Loucy (cell line): ENCODE measurements at regions not wholly inside any gene's neighbourhood (a gene's known extent, or its start where the extent isn't known, plus 50 kb on each side); places are given as distances from the start of the nearest gene placed in this dataset.

Experiments
- H2AFZ ChIP-seq: fragments of 200-600 bp; sonication (generic); 2 replicates; pipeline ENCODE4 v1.6.0; 2016; ENCODE audit warnings: antibody characterized with exemption, mild to moderate bottlenecking, low read length, moderate library complexity
- H3F3A ChIP-seq: fragments of 200-600 bp; 2 replicates; pipeline ENCODE4 v1.6.0; 2016; ENCODE audit warnings: antibody characterized with exemption, low read depth, mild to moderate bottlenecking
- H3K27me3 ChIP-seq: fragments of 200-600 bp; sonication (generic); 2 replicates; pipeline ENCODE4 v1.6.1; 2014; ENCODE audit warnings: low read length, mild to moderate bottlenecking; ENCODE audit not compliant: insufficient read depth, poor library complexity, severe bottlenecking
- H3K36me3 ChIP-seq: fragments of 200-600 bp; sonication (generic); 2 replicates; pipeline ENCODE4 v1.6.1; 2016; ENCODE audit warnings: low read length; ENCODE audit not compliant: insufficient read depth
- H3K4me1 ChIP-seq: fragments of 200-600 bp; sonication (generic); 2 replicates; pipeline ENCODE4 v1.5.1; 2014; ENCODE audit warnings: low read length, mild to moderate bottlenecking; ENCODE audit not compliant: insufficient read depth, poor library complexity, severe bottlenecking
- H3K4me2 ChIP-seq: fragments of 200-600 bp; sonication (generic); 2 replicates; pipeline ENCODE4 v1.6.0; 2014; ENCODE audit warnings: antibody characterized with exemption, low read length, low read depth, mild to moderate bottlenecking; ENCODE audit not compliant: poor library complexity, severe bottlenecking
- H3K4me3 ChIP-seq: fragments of 200-600 bp; sonication (generic); 2 replicates; pipeline ENCODE4 v1.5.1; 2014; ENCODE audit warnings: low read length, mild to moderate bottlenecking, mixed read lengths; ENCODE audit not compliant: poor library complexity, severe bottlenecking
- H3K79me2 ChIP-seq: fragments of 200-600 bp; sonication (generic); 2 replicates; pipeline ENCODE4 v1.6.1; 2014; ENCODE audit warnings: low read length; ENCODE audit not compliant: insufficient read depth
- H3K9ac ChIP-seq: fragments of 200-600 bp; sonication (generic); 2 replicates; pipeline ENCODE4 v1.6.0; 2014; ENCODE audit warnings: mild to moderate bottlenecking, low read depth, low read length, moderate library complexity; ENCODE audit not compliant: poor library complexity, severe bottlenecking
- H3K9me2 ChIP-seq: fragments of 200-600 bp; sonication (generic); replicated peaks from 2 replicates; pipeline ENCODE4 v1.6.1; 2016; ENCODE audit warnings: low read depth, low read length, mixed read lengths
- H3K9me3 ChIP-seq: fragments of 200-600 bp; sonication (generic); 2 replicates; pipeline ENCODE4 v1.6.1; 2014; ENCODE audit warnings: mild to moderate bottlenecking, antibody characterized with exemption, low read length, low read depth; ENCODE audit not compliant: insufficient read depth
- H4K20me1 ChIP-seq: fragments of 200-600 bp; sonication (generic); 2 replicates; pipeline ENCODE4 v1.6.0; 2014; ENCODE audit warnings: antibody characterized with exemption, low read length, mild to moderate bottlenecking; ENCODE audit not compliant: insufficient read depth, poor library complexity, severe bottlenecking
- EZH2phosphoT487 ChIP-seq: fragments of 200-600 bp; IDR thresholded peaks from 2 replicates; pipeline ENCODE4 v1.6.1; 2018; ENCODE audit warnings: antibody characterized with exemption, mild to moderate bottlenecking, moderate library complexity, borderline replicate concordance
- TF ChIP-seq, protein P1 (sequence below): fragments of 200-600 bp; sonication (generic); conservative IDR thresholded peaks from 2 replicates; pipeline ENCODE4 v1.5.1; 2014; ENCODE audit warnings: mild to moderate bottlenecking, antibody characterized with exemption, low read length

DNA sequence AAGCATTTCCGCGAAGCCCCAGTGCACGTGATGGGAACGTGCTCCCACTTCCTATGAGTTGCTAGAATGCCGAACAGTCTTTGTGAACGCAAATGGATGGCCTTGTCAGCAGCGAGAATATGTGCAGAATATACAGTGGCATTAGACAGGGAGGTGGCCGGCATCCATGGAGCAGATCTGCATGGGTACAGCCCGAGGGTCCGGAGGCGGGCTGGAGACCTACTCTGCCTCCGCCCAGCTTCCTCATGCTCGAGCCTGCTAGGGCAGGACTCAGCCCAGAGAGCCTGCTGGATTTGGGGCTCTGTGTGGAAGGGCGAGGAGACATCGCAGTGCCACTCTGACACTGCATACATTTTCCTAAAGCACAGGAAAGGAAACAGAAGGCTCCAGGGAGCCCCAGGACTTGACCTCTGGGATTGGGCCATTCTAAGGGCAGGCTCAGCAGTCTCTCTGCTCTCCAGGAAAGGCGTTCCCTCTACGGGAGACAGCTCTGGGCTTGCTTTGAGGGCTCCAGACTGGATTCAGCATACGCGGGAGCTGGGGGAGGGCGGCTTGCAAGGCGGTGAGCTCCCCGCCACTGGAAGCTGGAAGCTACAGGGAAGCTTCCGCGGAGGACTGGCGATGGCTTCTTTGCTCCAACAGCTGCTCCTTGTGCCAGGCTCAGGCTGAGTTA is 55.9 kb upstream of the UQCRFS1 start:
- Histone ChIP-seq H2AFZ (no peak overlapping the region), H3K9me2 (no peaks in the 10 kb centered on the region), H4K20me1 (no peaks in the 10 kb centered on the region), H3F3A (no peaks in the 10 kb centered on the region), H3K4me3 (no peak overlapping the region), H3K9ac (no peak overlapping the region), H3K4me2 (no peak overlapping the region), H3K36me3 (no peaks in the 10 kb centered on the region), H3K79me2 (no peaks in the 10 kb centered on the region), H3K27me3 (no peaks in the 10 kb centered on the region), H3K9me3 (0 out of 2 replicates have a peak, but pooled peaks cover 3% of the 10 kb centered on the region), H3K4me1 (no peaks in the 10 kb centered on the region)
- TF ChIP-seq EZH2phosphoT487: no peak
- TF ChIP-seq, protein P1, sequence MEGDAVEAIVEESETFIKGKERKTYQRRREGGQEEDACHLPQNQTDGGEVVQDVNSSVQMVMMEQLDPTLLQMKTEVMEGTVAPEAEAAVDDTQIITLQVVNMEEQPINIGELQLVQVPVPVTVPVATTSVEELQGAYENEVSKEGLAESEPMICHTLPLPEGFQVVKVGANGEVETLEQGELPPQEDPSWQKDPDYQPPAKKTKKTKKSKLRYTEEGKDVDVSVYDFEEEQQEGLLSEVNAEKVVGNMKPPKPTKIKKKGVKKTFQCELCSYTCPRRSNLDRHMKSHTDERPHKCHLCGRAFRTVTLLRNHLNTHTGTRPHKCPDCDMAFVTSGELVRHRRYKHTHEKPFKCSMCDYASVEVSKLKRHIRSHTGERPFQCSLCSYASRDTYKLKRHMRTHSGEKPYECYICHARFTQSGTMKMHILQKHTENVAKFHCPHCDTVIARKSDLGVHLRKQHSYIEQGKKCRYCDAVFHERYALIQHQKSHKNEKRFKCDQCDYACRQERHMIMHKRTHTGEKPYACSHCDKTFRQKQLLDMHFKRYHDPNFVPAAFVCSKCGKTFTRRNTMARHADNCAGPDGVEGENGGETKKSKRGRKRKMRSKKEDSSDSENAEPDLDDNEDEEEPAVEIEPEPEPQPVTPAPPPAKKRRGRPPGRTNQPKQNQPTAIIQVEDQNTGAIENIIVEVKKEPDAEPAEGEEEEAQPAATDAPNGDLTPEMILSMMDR: no peak

DNA sequence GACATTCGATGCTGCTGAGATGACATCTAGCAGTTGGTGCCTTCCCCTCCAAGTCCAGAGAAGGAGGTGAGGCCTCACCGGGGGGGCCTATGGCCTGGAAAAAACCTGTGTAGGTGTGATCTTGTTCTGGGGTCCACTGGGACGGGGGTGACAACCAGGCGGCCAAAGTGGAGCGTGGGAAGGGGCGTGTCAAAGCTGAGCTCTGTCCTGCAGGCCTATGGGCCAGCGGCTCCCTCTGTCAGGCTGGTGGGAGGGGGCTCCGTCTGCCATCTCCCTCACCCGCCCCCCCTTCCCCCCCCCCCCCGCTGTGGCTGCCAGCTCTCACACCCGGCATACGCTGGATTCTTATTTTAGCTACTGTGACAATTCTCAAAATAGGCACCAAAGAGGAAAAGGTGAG is 56.7 kb upstream of the UQCRFS1 start:
- no peaks in the 10 kb centered on the region for H3K4me1 ChIP-seq
- H3K9me2 ChIP-seq: no peaks in the 10 kb centered on the region
- H3K9ac ChIP-seq: no peak overlapping the region
- H3K27me3 ChIP-seq: no peaks in the 10 kb centered on the region
- H4K20me1 ChIP-seq: no peaks in the 10 kb centered on the region
- no peaks in the 10 kb centered on the region for H3K36me3 ChIP-seq
- TF ChIP-seq, protein P1: no peak
- no peak for TF ChIP-seq EZH2phosphoT487
- no peak overlapping the region for H3K4me2 ChIP-seq
- no peaks in the 10 kb centered on the region for H3F3A ChIP-seq
- H3K79me2 ChIP-seq: no peaks in the 10 kb centered on the region
- H2AFZ ChIP-seq: no peak overlapping the region
- H3K4me3 ChIP-seq: no peak overlapping the region
- 0 out of 2 replicates have a peak, but pooled peaks cover 3% of the 10 kb centered on the region for H3K9me3 ChIP-seq

DNA sequence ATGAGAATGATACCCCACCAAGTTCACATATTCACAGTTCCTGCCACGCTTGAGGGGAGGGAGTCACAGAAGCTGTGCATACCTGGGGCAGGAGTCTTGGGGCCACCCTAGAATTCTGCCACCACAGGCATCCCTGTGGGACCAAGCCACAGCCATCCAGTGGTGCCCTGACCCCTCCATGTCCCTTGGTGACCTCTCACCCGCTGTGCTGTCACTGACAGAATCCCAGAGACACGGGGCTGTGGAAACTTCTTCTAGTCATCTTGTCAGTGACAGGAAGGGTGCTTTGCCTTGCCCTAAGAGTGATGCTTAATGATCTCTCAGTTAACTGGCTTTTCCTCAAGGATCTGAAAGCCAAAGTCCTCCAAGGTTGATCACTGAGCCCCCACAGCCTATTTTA is 58.4 kb upstream of the UQCRFS1 start:
- no peaks in the 10 kb centered on the region for H3K79me2 ChIP-seq
- H3K4me3 ChIP-seq: no peak overlapping the region
- no peak overlapping the region for H3K4me2 ChIP-seq
- no peaks in the 10 kb centered on the region for H3K4me1 ChIP-seq
- 0 out of 2 replicates have a peak, but pooled peaks cover 3% of the 10 kb centered on the region for H3K9me3 ChIP-seq
- no peaks in the 10 kb centered on the region for H3K9me2 ChIP-seq
- no peaks in the 10 kb centered on the region for H3F3A ChIP-seq
- H2AFZ ChIP-seq: no peak overlapping the region
- TF ChIP-seq EZH2phosphoT487: no peak
- TF ChIP-seq, protein P1: no peak
- H3K9ac ChIP-seq: no peak overlapping the region
- no peaks in the 10 kb centered on the region for H3K27me3 ChIP-seq
- no peaks in the 10 kb centered on the region for H4K20me1 ChIP-seq
- no peaks in the 10 kb centered on the region for H3K36me3 ChIP-seq
